HG03159 (cell line): ENCODE measurements at regions not wholly inside any gene's neighbourhood (a gene's known extent, or its start where the extent isn't known, plus 50 kb on each side); places are given as distances from the start of the nearest gene placed in this dataset.

Experiments used
- ATAC-seq: cut with Tn5 transposase; IDR thresholded peaks from one replicate; pipeline ENCODE4 v1.9.1; 2021; ENCODE audit warnings: mild to moderate bottlenecking, moderate library complexity; ENCODE audit not compliant: unreplicated experiment

DNA sequence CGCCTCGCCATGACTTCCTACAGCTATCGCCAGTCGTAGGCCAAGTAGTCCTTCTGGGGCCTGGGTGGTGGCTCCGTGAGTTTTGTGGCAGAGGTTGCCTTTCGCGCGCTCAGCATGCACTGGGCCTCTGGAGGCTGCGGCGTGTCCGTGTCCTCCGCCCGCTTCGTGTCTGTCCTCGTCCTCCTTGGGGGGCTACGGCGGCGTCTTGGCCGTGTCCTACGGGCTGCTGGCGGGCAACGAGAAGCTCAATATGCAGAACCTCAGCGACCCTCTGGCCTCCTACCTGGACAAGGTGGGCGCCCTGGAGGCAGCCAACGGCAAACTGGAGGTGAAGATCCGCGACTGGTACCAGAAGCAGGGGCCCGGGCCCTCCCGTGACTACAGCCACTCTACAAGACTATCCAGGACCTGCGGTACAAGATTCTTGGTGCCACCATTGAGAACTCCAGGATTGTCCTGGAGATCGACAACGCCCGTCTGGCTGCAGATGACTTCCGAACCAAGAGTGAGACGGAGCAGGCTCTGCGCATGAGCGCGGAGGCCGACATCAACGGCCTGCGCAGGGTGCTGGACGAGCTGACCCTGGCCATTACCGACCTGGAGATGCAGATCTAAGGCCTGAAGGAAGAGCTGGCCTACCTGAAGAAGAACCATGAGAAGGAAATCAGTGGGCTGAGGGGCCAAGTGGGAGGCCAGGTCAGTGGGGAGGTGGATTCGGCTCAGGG, 296.3 kb downstream of the OGFRL1 start:
- no peak for ATAC-seq

DNA sequence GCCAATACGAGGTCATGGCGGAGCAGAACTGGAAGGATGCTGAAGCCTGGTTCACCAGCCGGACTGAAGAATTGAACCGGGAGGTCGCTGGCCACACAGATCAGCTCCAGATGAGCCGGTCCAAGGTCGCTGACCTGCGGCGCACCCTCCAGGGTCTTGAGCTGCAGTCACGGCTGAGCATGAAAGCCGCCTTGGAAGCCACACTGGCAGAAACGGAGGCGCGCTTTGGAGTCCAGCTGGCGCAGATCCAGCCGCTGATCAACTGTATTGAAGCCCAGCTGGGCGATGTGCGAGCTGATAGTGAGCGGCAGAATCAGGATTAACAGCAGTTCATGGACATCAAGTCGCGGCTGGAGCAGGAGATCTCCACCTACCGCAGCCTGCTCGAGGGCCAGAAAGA, 296.9 kb downstream of the OGFRL1 start:
- no peak for ATAC-seq

DNA sequence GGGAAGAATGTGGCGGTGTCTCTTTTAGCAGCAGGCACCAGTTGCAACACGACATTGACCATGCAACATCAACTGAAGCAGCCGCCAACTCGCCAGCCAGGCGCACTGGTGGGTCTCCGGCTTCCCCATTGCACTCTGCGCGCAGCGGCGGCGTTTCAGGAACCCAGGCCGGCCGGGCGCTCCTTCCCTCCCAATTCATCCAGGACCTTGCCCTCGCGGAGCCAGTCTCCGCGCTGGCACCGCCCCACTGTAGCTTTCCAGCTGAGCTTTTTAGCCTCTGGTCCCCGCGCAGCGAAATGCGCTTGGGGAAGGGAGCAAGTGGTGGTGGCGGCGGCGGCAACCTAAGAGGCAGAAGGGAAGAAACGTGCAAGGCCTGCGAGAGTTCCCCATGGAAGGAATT, 297.9 kb upstream of the RIMS1 start:
- no peak for ATAC-seq

DNA sequence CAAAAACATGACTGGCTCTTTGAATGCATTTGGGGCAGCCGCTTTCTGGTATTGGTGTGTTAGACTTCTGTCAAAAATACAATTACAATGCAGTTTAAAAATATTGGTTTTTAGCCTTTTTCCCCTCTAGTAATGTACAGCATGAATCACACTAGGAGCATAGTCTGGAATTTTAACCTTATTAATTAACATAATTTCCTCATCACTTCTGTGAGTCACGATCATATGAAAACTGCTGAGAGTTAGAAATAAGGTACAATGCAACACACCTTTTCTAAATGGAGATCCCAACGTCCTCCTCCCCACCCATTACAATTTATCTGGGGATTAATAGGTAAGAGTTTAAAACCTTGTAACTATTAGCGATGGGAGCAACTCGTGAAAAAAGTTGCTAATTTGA, 297.1 kb upstream of the RIMS1 start:
- ATAC-seq: no peak

DNA sequence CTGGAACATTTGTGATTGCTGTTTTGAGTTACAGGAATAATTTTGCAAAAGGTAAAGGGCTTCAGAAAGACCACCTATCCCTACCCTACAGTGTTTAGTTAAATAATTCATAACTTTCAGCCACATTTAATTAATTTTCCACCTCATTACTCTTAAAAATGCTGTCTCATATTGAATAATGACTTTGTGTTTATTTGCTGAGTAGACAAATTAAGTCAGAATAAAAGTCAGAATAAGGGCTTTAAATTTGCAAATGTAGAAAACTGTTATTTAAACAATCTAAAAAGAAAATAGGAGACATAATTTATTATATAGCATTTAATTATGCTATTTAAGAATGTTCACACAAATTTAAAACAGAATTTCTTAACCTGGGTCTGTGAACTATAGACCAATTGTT, 293.7 kb upstream of the RIMS1 start:
- no peak for ATAC-seq

DNA sequence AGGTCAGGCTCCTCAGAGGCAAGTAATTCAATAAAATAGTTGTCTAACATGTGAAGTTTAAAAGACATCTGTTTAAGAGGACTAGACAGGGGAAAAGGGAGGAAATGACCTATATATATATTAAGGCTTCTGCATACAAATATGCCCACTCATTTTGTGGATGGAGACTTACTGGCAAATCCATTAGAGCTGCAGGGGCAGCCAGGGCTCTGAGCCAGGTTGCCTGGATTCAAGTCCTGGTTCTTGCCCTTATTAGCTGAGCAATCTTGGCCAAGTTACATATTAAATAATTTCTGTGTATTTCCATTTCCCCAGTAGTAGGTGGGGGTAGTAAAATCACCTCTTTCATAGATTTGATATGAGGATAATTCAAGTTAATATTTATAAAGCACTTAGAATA, 287.0 kb upstream of the RIMS1 start:
- ATAC-seq: no peak

DNA sequence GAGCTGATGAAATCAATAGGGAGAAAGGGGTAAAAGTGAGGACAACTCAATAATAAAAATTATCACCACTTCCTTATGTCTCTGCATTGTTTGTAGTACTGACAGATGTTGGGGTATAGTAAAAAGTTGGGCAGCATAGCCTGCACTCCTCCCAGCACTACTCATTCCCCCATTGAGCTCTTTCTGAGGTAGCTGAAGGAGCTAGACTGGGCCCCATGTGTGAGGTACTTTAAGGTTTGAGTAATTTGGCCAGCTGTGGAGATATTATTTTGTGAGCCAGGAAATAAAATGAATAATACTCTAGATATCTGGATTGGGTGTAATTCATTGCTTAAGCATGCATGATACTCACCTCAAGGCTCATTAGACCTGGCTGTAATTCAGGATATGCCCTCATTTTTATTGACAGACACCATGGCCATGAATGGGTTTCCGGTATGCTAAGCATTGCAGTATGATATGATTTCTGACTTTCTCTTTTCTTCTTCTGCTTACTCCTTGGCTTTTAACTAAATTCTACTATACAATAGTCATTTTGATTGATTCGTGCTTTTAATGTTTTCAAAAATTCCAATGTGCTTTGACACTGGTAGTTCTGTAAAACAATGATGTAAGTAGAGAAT, 283.9 kb upstream of the RIMS1 start:
- ATAC-seq: no peak

DNA sequence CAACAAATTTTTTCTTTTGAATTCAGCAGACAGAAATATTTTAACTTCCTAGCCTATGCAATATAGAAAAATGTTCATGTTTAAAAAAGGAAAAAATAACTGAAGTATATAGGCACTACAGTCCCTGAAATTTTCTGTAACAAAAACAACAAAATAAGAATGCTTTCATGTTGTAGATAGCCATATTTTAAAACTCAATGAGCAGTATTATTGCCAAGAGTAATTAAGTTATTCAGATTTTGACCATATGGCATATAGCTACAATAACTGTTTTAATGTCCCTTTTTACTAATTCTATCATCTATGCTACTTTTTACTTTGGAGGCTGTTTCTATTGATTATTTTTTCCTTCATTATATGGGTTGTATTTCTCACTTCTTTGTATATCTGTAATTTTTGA, 283.3 kb upstream of the RIMS1 start:
- no peak for ATAC-seq

DNA sequence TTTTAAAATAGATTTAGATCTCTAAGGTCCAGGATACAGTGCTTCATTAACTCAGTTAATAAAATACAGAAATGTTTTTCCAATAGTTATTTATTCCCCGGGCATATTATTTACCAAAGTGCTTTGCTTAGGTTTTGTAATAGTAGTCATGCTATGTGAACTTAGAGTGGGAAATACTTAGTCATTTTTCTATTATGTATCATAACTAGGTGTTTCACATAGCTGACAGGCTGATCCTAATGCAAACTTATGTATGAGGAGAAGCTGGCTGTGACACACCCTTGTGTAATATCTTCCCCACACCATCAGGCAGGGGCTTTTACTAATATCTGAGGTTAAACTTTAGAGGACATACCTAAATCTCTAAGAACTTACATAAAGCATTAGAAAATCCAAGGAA, 277.7 kb upstream of the RIMS1 start:
- no peak for ATAC-seq

DNA sequence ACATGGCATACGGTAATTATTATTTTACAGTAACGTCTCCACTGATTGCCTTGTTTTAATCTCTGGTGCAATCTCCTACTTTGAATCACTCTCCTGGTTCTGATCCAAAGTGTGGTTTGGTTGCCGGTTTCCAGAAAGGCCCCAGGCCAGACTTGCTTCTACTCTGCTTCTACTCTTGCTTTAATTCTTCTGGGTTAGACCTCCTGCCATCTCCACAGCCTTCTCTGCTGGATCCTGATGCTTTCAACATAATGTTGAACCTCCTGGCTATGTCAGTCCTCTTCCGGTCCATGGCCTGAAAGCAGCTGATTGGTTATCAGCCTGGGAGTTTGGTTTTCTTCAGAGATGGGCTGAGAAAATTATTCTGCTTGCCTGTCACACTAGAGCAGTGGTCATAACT, 266.5 kb upstream of the RIMS1 start:
- ATAC-seq: no peak

DNA sequence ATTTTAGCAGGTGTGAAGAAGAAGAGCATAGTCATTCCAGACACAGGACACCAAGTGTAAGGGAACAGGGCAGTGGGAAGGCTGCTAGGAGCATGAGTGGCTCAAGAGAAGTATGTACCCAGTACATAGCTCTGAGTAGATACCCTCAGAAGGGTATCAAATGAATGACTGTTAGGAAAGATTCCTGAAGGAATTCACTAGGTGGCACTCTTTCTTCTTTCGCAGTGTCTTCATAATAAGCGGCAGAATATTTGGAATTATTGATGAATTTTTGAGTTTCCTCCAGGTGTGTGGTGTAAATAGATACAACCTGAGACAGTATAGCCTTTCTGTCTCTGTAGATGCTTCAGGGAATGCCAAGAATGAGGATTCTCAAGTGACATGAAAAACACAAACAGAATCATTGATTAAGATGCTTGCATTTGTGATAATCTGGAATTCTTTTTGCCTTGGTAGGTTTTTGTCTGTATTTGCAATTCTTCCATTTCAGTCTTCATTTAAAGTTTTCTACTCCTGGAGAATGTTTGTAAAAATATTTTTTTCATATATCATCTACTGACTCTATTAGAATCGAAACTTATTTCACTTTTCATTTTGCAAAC, 264.3 kb upstream of the RIMS1 start:
- no peak for ATAC-seq

DNA sequence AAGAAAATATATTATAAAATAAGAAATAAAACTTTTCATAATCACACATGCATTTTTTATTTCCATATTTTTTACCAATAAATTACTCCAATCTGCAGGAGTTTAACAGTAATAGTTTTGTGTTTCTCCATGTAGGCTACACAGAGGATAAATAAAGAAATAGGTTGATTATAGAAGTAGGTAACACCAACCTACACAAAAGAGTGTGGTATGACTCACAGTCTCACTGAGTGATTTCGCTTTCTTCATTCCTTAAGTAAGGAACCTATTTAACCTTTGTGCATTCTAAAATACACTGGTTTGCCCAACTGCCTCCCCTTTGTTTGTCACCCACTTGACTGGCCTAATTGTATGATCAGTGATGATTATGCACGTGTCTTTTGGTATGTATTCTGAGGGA, 244.2 kb upstream of the RIMS1 start:
- no peak for ATAC-seq

DNA sequence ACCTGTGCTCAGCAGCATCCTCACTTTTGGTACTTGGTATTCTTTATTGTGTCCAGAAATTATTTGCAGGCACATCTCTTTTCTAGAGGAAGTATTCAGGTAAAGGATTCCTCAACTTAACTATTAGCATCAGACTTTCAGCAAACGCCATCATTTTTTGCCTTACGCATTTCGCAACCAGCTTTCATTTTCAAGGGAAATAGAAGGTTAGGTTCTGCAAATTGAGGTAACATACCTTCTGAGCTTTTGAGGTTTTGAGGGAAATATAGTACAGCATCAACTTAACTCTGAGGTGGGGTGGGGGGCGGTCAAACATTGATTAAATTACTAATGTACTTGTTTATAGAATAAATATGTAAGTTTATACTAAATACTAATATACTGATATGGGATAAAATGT, 243.6 kb upstream of the RIMS1 start:
- no peak for ATAC-seq

DNA sequence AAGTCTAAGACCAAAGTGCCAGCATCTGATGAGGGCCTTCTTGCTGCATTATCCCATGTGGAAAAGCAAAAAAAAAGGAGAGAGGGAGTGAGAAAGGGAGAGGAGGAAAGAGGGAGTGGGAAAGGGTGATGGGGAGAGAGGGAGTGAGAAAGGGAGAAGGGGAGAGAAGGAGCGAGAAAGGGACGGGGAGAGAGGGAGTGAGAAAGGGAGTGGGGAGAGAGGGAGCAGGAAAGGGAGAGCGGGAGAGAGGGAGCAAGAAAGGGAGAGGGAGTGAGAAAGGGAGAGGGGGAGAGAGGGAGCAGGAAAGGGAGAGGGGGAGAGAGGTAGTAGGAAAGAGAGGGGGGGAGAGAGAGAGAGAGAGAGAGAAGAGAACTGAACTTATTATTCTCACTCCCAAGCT, 241.1 kb upstream of the RIMS1 start:
- no peak for ATAC-seq

DNA sequence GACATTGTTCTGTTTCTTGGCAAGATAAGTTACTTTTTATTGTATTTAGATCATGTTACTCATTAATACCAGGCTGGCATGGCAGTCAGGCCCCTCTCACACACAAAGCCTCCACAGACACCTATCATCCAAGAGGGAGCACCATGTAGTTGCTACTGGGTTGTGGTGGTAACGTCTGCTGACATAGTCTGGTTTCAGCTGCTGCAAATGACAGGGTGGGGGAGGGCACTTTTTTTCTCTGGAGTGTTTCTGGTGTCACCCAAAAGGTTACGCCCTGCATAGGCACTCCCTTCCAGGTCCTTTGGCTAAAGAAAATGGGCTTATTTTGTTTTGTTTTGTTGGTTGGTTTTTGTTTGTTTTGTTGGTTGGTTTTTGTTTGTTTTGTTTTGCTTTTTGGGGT, 236.4 kb upstream of the RIMS1 start:
- no peak for ATAC-seq

DNA sequence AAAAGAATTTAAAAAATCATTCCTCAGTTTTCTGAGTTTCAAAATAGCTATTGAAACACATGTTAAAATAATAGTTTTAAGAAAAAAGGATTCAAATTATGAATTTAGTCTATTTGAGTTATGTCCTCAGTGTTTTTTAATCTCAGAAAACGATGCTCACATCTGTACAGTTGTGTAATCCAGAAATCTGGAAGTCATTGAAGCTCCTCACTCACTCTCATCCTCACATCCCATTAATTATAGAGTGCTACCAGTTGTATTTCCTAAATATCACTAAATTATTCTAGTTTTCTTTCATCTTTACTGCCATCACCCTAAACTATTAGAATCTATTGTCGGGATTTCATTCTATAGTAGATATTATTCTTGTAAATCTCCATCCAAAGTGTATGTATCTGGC, 234.7 kb upstream of the RIMS1 start:
- no peak for ATAC-seq

DNA sequence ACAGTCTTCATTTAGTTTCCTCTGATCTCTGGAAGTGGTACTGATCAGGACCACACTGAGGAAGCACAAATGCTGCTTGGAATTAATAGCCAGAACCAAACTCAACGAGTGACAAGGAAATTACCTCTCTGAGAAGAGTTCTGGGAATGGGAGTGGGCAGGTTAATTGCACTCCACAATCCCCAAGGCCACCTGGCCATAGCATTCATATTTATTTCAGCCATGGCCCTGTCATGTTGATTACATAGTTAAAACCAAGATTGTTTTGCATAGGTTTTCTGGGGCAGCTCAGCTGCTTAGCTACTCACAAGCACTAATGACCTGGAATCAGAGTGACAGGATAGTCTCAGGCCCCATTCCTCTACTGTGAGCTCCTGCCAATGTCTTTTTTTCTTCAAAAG, 230.2 kb upstream of the RIMS1 start:
- ATAC-seq: no peak

DNA sequence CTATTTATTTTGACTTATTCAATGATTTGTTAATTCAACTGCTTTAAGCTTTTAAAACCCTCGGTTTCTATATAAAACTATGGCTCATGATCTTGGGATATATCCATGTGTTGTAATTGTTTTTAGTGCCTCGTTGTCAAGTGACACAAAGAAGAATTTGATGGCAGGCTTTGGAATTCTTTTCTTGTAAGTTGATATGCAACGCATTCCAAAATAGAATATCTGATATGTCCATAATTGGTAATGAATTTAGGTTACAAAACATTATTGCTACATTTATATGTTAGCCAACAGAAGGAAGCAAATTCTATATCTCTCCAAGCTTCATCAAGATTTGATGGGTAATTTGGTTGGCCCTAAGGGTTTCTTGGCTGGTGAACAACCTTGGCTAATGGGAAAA, 220.4 kb upstream of the RIMS1 start:
- no peak for ATAC-seq

DNA sequence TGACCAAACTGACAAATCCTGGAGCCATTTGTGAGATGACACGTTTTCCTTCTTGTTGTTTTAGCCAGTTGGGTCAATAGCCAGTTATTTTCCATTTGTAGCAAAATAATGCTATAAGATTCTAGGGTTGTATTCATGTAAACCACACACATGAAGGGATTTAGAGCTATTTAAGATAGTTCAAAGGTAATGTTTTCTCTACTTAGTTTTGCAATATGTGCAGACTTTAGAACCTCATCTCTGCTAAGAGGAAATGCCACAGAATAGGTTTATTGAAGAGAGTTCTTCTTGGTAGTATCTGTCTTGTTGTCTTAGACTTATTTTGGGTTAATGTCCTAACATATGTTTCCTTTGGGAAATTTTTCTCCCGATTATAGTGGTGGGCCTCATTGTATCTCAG, 213.5 kb upstream of the RIMS1 start:
- no peak for ATAC-seq

DNA sequence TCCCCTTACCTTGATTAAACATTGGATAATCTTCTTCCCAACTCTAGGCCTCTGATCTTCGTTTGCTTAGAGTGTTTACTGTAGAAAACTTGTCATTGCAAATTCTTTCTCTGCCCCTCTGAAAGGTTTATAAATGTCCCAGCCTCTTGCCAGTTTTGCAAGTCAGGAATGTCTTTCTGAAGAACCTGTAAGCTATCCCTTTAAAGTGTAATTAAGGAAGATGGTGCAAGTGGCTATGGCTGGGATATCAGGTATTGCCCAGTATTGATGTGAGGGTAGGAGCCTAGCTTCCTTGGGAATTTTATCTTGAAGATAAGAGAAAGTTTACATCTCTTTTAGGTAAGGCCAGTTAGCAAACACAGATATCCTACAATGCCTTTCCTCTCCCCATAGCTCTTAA, 211.0 kb upstream of the RIMS1 start:
- ATAC-seq: no peak

DNA sequence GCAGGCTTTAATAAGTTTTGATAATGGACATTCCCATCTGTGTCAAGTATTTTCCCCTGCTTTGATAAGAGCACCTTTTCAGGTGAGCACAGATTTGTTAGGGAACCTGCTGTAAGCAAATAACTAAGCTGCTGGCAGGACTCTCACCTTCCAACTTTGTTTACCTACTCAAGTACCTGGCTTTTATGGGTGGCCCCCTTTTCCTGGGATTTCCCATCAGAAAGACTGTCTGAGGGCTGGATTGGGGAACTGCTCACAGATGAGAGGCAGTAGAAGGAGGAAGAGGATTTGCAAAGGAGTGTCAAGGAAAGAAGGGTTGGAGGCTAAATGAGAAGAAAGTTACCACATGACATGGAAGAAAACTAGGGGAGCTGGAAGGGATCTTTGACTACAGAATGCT, 210.1 kb upstream of the RIMS1 start:
- ATAC-seq: no peak

DNA sequence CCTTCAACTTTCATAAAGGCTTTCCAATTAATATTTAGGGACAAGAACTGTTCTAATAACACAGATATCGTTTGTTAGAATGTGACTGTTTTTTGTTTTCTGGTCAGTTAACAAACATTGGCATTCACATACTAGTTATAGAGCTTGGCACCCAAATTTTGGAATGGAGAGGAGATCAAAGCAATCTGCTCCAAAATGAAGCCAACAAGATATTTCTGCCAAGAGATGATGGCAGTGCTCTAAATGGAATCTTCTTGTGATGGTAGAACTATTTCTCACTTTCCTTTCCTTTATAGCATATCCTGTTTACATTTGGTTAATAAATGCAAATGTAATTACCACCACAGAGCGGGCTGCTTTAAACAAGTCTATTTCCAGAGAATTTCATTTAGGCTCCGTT, 208.3 kb upstream of the RIMS1 start:
- no peak for ATAC-seq
